ENCODE measurements at regions not wholly inside any gene's neighbourhood (a gene's known extent, or its start where the extent isn't known, plus 50 kb on each side); places are given as distances from the start of the nearest gene placed in this dataset.

- no peak overlapping the region for H3K27ac ChIP-seq
- no peak for TF ChIP-seq ZFX (IDR thresholded peaks at IDR 0.05; ENCODE audit: borderline replicate concordance)
- TF ChIP-seq CTCF (IDR thresholded peaks at IDR 0.05) = no peak
These were observed 1420.7 kb downstream of the TBC1D22A start for GRCh38 chr22:48182846-48183805.

GRCh38 chr22:48182031-48182430 lies 1419.6 kb downstream of the TBC1D22A start:
- TF ChIP-seq ZFX (IDR thresholded peaks at IDR 0.05; ENCODE audit: borderline replicate concordance) (no peak), CTCF (IDR thresholded peaks at IDR 0.05) (no peak)
- H3K27ac ChIP-seq = no peak overlapping the region

- TF ChIP-seq CTCF (IDR thresholded peaks at IDR 0.05) (no peak), ZFX (IDR thresholded peaks at IDR 0.05; ENCODE audit: borderline replicate concordance) (no peak)
- no peak overlapping the region for H3K27ac ChIP-seq
These were observed 1419.0 kb downstream of the TBC1D22A start for GRCh38 chr22:48181263-48181955.

GRCh38 chr22:48180631-48181030 lies 1418.2 kb downstream of the TBC1D22A start:
- TF ChIP-seq ZFX (IDR thresholded peaks at IDR 0.05; ENCODE audit: borderline replicate concordance) (no peak), CTCF (IDR thresholded peaks at IDR 0.05) (no peak)
- H3K27ac ChIP-seq = no peak overlapping the region

GRCh38 chr22:48179571-48180546 lies 1417.4 kb downstream of the TBC1D22A start:
- no peak for TF ChIP-seq CTCF (IDR thresholded peaks at IDR 0.05)
- no peak for TF ChIP-seq ZFX (IDR thresholded peaks at IDR 0.05; ENCODE audit: borderline replicate concordance)
- no peak overlapping the region for H3K27ac ChIP-seq

GRCh38 chr22:48178536-48178935 lies 1416.1 kb downstream of the TBC1D22A start:
- no peak for TF ChIP-seq ZFX (IDR thresholded peaks at IDR 0.05; ENCODE audit: borderline replicate concordance)
- no peak for TF ChIP-seq CTCF (IDR thresholded peaks at IDR 0.05)
- H3K27ac ChIP-seq = no peak overlapping the region
